Skeletal muscle tissue (tissue), 3 donors: ENCODE measurements at regions not wholly inside any gene's neighbourhood (a gene's known extent, or its start where the extent isn't known, plus 50 kb on each side); places are given as distances from the start of the nearest gene placed in this dataset.

Experiments
- H3K27ac ChIP-seq: one replicate; pipeline ENCODE4 v1.7.0; 2013; ENCODE audit warnings: mild to moderate bottlenecking, low read depth, low read length, inconsistent platforms
- H3K27me3 ChIP-seq, 3 donors: one replicate each; pipeline ENCODE4 v1.7.0; 2013; ENCODE audit warnings: low read length in 3 of 3; ENCODE audit not compliant: control insufficient read depth in 3 of 3, insufficient read depth in 3 of 3
- H3K36me3 ChIP-seq, 3 donors: one replicate each; pipeline ENCODE4 v1.7.0; 2013; ENCODE audit warnings: low read length in 3 of 3; ENCODE audit not compliant: control insufficient read depth in 3 of 3, insufficient read depth in 3 of 3
- H3K4me1 ChIP-seq, 3 donors: one replicate each; pipeline ENCODE4 v1.7.0; 2013; ENCODE audit warnings: low read length in 3 of 3, mild to moderate bottlenecking in 3 of 3; ENCODE audit not compliant: control insufficient read depth in 3 of 3, insufficient read depth in 3 of 3
- H3K4me3 ChIP-seq, 3 donors: one replicate each; pipeline ENCODE4 v1.7.0; 2013; ENCODE audit warnings: low read length in 3 of 3
- H3K9ac ChIP-seq, 3 donors: one replicate each; pipeline ENCODE4 v1.7.0; 2013; ENCODE audit warnings: low read length in 3 of 3, mild to moderate bottlenecking in 3 of 3, moderate library complexity in 2 of 3, low read depth in 1 of 3
- H3K9me3 ChIP-seq, 3 donors: one replicate each; pipeline ENCODE4 v1.7.0; 2013; ENCODE audit warnings: low read length in 3 of 3; ENCODE audit not compliant: control insufficient read depth in 3 of 3
- donor health status: Osteomylitis.

GRCh38 chr1:214967865-214968575 is 114.5 kb upstream of the KCNK2 start:
- H3K36me3 ChIP-seq, result no peaks in the 10 kb centered on the region
- H3K27me3 ChIP-seq, result no peaks in the 10 kb centered on the region
- H3K9ac ChIP-seq, result no peak overlapping the region
- no peaks in the 10 kb centered on the region for H3K9me3 ChIP-seq
- H3K4me1 ChIP-seq, result no peaks in the 10 kb centered on the region
- no peak overlapping the region for H3K4me3 ChIP-seq
- H3K27ac ChIP-seq, result no peak overlapping the region

DNA sequence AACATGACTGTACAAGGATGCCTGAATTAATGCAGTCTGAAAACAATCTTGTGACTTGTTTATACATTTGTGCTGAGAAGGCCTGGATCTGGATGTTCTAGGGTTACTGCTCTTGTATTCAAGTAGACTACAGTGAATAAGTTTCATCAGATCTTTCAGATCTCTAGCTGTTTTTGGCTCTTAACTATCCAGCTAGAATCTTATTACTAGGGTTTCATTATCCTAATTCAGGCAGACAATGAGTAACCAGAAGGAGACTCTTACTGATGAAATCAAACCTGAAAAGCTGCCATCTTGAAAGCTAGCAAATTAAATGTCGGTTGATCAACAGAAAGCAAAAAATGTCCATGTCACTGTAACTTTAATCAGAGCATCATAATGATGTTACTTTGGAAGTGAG is 112.5 kb upstream of the KCNK2 start:
- Histone ChIP-seq H3K27me3 (no peaks in the 10 kb centered on the region), H3K4me3 (no peak overlapping the region), H3K4me1 (no peaks in the 10 kb centered on the region), H3K9ac (no peak overlapping the region), H3K9me3 (no peaks in the 10 kb centered on the region), H3K36me3 (no peaks in the 10 kb centered on the region), H3K27ac (no peak overlapping the region)

DNA sequence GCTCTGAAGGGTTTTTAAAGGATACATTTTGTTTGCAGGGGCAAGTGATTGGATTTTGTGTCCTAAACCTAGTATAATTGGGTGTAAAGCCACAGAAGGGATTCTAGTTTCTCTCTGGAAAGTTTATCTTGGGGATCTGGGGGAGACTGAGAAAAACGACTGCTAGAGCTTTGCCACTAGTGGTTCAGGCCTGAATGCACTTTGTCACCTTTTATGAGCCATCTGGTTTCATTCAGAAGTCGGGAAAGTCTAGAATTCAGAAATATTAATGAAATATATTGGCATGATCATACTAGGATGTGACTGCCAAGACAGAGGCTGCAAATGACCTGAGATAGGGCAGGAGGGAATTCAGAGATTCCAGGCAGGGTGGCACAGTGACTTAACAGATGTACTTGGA is 111.5 kb upstream of the KCNK2 start:
- Histone ChIP-seq H3K9me3 (no peaks in the 10 kb centered on the region), H3K4me3 (no peak overlapping the region), H3K36me3 (no peaks in the 10 kb centered on the region), H3K9ac (no peak overlapping the region), H3K4me1 (no peaks in the 10 kb centered on the region), H3K27me3 (no peaks in the 10 kb centered on the region), H3K27ac (no peak overlapping the region)

GRCh38 chr1:214974002-214974401 is 108.5 kb upstream of the KCNK2 start:
- H3K27me3 ChIP-seq, result no peaks in the 10 kb centered on the region
- no peaks in the 10 kb centered on the region for H3K4me1 ChIP-seq
- H3K9me3 ChIP-seq, result no peaks in the 10 kb centered on the region
- no peak overlapping the region for H3K27ac ChIP-seq
- H3K36me3 ChIP-seq, result no peaks in the 10 kb centered on the region
- no peak overlapping the region for H3K9ac ChIP-seq
- no peak overlapping the region for H3K4me3 ChIP-seq

GRCh38 chr1:214976665-214977064 is 105.9 kb upstream of the KCNK2 start:
- H3K27me3 ChIP-seq, result no peaks in the 10 kb centered on the region

GRCh38 chr1:214977110-214977509 is 105.4 kb upstream of the KCNK2 start:
- Histone ChIP-seq H3K27ac (no peak overlapping the region), H3K27me3 (no peaks in the 10 kb centered on the region), H3K4me1 (no peaks in the 10 kb centered on the region), H3K36me3 (no peaks in the 10 kb centered on the region), H3K9me3 (no peaks in the 10 kb centered on the region), H3K4me3 (no peak overlapping the region), H3K9ac (no peak overlapping the region)

More at GRCh38 chr1:214976665-214977064, 105.9 kb upstream of the KCNK2 start:
- Histone ChIP-seq H3K4me3 (no peak overlapping the region), H3K27ac (no peak overlapping the region), H3K36me3 (no peaks in the 10 kb centered on the region), H3K9me3 (no peaks in the 10 kb centered on the region), H3K4me1 (no peaks in the 10 kb centered on the region), H3K9ac (no peak overlapping the region)

DNA sequence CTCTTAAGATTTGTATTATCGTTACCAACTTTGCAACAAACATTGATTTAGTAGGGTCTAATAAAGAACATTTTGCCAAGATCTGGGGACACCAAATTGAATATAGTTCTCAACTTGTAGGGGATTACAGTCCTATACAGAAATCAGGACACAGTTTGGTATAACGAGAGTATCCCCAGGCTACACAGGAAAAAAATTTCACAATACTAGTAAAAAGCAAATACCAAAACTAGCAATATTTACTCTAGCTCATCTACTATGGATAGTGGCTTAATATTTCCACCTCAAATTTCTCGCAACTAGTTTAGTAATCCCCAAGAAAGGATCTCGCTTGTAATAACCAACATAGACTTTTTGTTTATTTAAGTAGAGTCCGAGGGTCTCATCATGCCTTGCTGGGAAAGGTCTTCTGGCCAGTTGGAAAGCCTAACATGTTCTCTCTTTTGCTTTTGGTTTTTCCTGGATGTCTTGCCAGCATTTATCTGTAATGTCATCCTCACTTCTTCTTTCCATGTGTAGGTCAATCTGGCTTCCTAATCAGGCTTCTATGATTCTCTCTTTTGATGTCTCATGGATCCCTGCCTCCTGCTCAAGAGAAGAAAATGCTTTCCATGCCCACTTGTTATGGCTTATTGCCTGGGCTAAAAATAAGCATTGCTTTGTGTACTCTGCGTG is 104.7 kb upstream of the KCNK2 start:
- Histone ChIP-seq H3K9me3 (no peaks in the 10 kb centered on the region), H3K4me1 (no peaks in the 10 kb centered on the region), H3K27me3 (no peaks in the 10 kb centered on the region), H3K4me3 (no peak overlapping the region), H3K9ac (no peak overlapping the region), H3K27ac (no peak overlapping the region), H3K36me3 (no peaks in the 10 kb centered on the region)

DNA sequence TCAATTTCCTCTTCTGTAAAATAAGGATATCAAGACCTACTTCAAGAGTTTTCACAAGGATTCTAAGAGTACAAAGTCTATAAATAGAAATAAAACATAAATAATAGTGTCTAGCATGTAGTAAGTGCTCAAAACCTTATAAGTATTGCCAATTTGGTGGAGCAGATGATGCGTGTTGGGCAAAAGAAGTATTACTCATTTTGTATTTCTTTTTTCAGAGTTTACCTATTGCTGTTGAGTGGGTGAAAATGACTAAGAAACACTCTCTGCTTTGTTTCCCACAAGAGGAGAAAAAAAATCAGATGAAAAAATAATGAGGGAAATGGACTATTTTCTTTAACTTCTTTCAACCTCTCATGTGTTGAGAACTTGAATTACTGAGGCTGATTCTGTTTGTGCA is 103.3 kb upstream of the KCNK2 start:
- no peaks in the 10 kb centered on the region for H3K4me1 ChIP-seq
- no peak overlapping the region for H3K9ac ChIP-seq
- H3K27me3 ChIP-seq, result no peaks in the 10 kb centered on the region

DNA sequence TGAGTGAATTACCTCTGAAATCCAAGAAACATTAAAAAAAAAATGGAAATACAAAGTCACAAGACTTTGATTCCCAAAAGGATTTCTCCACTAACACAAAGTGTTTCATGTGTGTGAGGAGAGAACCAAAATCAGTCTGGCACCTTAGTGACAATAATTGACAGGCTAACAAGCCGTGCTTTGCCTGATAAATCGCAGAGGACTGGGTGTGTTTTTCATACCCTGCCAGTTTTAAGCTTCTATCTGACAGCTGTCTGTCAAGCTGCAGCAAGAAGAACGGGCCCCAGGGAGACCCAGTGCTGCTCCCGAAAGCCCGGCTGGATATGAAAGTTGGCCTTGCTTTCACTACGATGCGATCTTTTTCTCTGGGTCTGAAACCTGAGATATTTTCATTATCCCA is 101.6 kb upstream of the KCNK2 start:
- Histone ChIP-seq H3K27me3 (no peaks in the 10 kb centered on the region), H3K9me3 (no peaks in the 10 kb centered on the region), H3K36me3 (no peaks in the 10 kb centered on the region), H3K9ac (no peak overlapping the region), H3K4me3 (no peak overlapping the region), H3K27ac (no peak overlapping the region), H3K4me1 (no peaks in the 10 kb centered on the region)

More for the DNA sequence above, 103.3 kb upstream of the KCNK2 start:
- Histone ChIP-seq H3K9me3 (no peaks in the 10 kb centered on the region), H3K27ac (no peak overlapping the region), H3K4me3 (no peak overlapping the region), H3K36me3 (no peaks in the 10 kb centered on the region)

DNA sequence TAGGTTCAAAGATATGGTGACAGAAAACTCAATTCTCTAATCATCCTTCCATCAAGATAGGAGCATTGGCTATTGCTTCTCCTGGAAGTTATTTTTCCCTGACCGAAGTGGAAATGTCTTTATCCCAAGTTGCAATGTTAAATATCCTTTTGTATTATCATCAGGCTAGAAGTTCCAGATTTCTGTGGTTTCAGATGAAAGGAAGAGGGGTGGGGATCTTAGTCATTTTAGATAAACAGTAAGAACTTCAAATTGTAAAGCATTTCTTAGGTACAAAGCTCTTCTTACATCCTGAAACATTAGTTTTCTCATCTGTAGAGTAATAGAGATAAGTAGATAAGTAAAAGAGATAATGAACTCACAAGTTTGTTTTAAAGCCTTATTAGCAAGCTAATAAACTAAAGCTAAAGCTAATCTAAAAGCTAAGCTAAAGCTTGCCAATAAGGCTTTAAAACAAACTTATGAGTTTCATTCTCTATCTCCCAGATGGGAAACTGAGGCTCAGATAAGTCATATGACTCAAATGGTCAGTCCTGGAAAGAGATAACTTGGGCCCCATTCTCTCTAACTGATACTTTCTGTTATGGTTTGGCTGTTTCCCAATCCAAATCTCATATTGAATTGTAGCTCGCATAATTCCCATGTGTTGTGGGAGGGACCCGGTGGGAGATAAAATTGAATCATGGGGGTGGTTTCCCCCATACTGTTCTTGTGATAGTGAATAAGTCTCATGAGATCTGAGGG is 99.2 kb upstream of the KCNK2 start:
- Histone ChIP-seq H3K4me1 (no peaks in the 10 kb centered on the region), H3K27ac (no peak overlapping the region), H3K27me3 (no peaks in the 10 kb centered on the region), H3K4me3 (no peak overlapping the region), H3K9ac (no peak overlapping the region), H3K9me3 (no peaks in the 10 kb centered on the region), H3K36me3 (no peaks in the 10 kb centered on the region)
